HFFc6 (cell line): ENCODE measurements at regions not wholly inside any gene's neighbourhood (a gene's known extent, or its start where the extent isn't known, plus 50 kb on each side); places are given as distances from the start of the nearest gene placed in this dataset.

Source experiments
- DNase-seq: peaks from one replicate; pipeline ENCODE4 v3.0.0-alpha.2; 2018
- H3K27ac Mint-ChIP-seq: 2 replicates; pipeline ENCODE4 v1.8.0; 2020; ENCODE audit warnings: mild to moderate bottlenecking, mixed read lengths
- H3K27me3 Mint-ChIP-seq: 2 replicates; pipeline ENCODE4 v1.8.0; 2021; ENCODE audit warnings: mild to moderate bottlenecking, moderate library complexity, mixed read lengths; ENCODE audit not compliant: insufficient read depth
- H3K36me3 Mint-ChIP-seq: 2 replicates; pipeline ENCODE4 v1.8.0; 2021; ENCODE audit warnings: low read depth, mixed read lengths
- H3K4me1 Mint-ChIP-seq: 2 replicates; pipeline ENCODE4 v1.8.0; 2020; ENCODE audit warnings: low read depth, mixed read lengths
- H3K4me3 Mint-ChIP-seq: 2 replicates; pipeline ENCODE4 v1.8.0; 2020; ENCODE audit warnings: mild to moderate bottlenecking, moderate library complexity, mixed read lengths
- H3K9me3 Mint-ChIP-seq: 2 replicates; pipeline ENCODE4 v1.8.0; 2020; ENCODE audit warnings: mild to moderate bottlenecking, mixed read lengths
- CTCF ChIP-seq: fragments of 200-600 bp; sonication (generic); IDR thresholded peaks from 2 replicates; pipeline ENCODE4 v1.5.0; 2021; ENCODE audit warnings: antibody characterized with exemption, mild to moderate bottlenecking

DNA sequence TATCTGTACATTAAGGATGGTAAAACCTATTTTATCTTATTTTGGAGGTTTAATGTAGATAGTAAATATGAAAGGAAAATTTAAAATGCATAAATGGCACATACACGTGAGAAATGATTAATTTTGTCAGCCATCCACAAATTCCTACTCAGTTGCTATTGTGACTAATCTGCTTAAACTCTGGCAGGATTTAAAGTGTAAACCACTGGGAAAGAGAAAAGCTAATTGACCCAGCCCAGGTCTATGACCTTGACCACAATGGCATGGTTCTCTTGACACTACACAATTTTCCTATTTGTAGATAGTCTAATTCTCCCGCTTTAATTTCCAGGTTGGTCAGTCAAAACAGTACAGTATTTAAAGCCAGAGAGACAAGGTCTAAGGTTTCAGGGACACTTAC is 459.0 kb upstream of the KLF4 start:
- Mint-ChIP-seq H3K4me3 (no peak overlapping the region), H3K36me3 (no peaks in the 10 kb centered on the region), H3K27me3 (peaks cover 3% of the 10 kb centered on the region), H3K9me3 (peaks cover 14% of the 10 kb centered on the region), H3K27ac (no peak overlapping the region), H3K4me1 (no peaks in the 10 kb centered on the region)
- no peak for TF ChIP-seq CTCF
- no peak for DNase-seq

DNA sequence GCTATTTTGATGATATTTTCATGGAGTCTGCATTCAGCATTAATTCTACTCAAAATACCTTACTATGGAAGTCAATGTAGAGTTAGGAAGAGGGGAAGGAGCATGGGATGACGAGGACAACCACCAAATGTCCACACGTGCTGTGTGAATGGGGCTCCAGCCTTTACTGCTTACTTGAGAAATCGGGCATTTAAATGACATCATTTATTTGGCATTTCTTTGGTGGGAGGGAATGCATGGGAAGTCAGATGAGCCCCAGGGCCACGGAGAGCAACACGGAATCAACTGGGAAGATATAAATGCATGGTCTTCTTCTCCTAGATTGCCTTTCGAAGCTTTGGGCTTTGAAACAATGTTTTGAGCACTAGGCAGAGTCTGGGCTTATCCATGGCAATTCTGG is 458.5 kb upstream of the KLF4 start:
- peaks cover 14% of the 10 kb centered on the region for H3K9me3 Mint-ChIP-seq
- no peaks in the 10 kb centered on the region for H3K4me1 Mint-ChIP-seq
- no peak overlapping the region for H3K4me3 Mint-ChIP-seq
- no peaks in the 10 kb centered on the region for H3K36me3 Mint-ChIP-seq
- no peak overlapping the region for H3K27ac Mint-ChIP-seq
- peaks cover 3% of the 10 kb centered on the region for H3K27me3 Mint-ChIP-seq
- TF ChIP-seq CTCF, result no peak
- DNase-seq, result no peak

DNA sequence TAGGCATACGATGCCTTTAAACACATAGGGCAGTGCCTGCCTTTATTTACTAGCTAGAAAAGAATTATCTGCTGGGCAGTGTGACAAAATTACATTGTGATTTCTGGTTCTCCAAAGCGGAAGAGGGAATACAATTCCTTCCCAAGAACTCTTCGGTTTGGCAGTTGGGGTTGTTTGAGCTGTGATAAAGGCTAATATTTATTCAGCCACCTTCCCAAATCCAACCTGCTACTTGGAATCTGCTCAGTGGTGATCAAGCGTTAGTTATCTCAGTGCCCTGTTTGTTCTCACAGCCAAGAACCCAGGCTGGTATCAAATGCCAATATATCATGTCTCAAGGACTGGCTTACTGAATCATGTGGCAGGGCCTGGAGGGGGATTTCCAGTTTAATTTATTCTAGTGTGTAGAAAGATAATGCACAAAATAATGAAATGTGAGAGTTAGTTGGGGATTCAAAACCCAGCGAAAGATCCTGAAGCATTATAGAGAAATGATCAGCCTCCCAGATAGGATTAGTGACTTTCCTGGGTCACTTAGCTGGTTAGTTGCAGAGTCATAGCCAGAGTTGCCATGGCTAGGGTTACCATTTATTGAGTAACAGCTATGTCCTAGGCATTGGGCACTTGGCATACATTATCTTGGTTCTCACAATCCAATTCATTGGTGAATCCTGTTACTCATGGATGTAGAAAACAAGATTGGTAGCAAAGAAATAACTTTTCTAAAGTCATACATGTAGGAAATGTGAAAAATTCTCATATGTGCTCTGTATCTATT is 457.0 kb upstream of the KLF4 start:
- DNase-seq, result no peak
- Mint-ChIP-seq H3K36me3 (no peaks in the 10 kb centered on the region), H3K9me3 (peaks cover 9% of the 10 kb centered on the region)

DNA sequence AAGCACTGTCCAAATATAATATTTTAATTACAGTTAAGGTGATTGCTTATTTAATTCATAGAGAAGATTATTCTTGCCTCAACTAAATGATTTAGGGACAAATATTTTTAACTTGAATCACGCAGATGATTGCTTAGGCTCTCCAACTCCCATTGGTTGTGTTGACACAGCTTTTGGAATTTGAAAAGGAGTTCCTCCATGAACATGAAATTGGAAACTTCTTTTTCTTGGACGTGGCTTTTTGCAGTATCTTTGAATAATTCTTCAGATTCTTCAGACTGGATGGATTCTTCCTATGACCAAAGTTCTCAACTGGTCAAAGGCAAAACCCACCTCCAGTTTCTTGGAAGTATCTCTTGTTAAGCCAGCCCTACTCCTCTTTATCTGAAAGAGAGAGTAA is 456.4 kb upstream of the KLF4 start:
- Mint-ChIP-seq H3K4me1 (no peaks in the 10 kb centered on the region), H3K9me3 (peaks cover 5% of the 10 kb centered on the region), H3K27me3 (peaks cover 3% of the 10 kb centered on the region), H3K4me3 (no peak overlapping the region), H3K36me3 (no peaks in the 10 kb centered on the region), H3K27ac (no peak overlapping the region)
- TF ChIP-seq CTCF, result no peak
- DNase-seq, result no peak

More for the DNA sequence above, 457.0 kb upstream of the KLF4 start:
- Mint-ChIP-seq H3K4me1 (no peaks in the 10 kb centered on the region), H3K27ac (no peak overlapping the region), H3K27me3 (peaks cover 3% of the 10 kb centered on the region), H3K4me3 (no peak overlapping the region)
- no peak for TF ChIP-seq CTCF

GRCh38 chr9:107945493-107945892 is 455.9 kb upstream of the KLF4 start:
- Mint-ChIP-seq H3K9me3 (peaks cover 5% of the 10 kb centered on the region), H3K27me3 (peaks cover 3% of the 10 kb centered on the region), H3K27ac (no peak overlapping the region), H3K36me3 (no peaks in the 10 kb centered on the region), H3K4me3 (no peak overlapping the region), H3K4me1 (no peaks in the 10 kb centered on the region)
- no peak for DNase-seq
- no peak for TF ChIP-seq CTCF
